ENCODE measurements at regions not wholly inside any gene's neighbourhood (a gene's known extent, or its start where the extent isn't known, plus 50 kb on each side); places are given as distances from the start of the nearest gene placed in this dataset.

DNA sequence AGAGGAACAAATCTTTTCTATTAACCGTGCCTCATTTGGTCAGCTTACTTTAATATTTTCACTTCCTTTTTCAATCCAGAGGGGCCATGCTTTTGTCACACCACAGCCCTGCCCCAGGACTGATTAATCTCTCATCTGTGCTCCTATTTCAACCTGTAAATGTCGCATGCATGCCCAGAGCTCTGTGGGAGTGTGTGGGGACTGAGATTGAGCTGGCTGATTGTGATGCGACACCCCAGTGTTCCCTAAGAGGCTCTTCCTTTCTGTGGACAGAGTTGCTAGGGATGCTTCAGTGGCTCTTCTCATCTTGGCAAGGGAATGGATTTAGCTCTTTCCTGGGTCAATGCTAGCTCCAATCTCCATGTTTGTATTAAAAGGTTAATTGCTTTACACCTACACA is 249.6 kb downstream of the TDRD3 start:
- ChIA-PET CTCF (interaction anchor here (0.6 to 1.0 kb wide), 2 partner anchors 19 to 601 kb away, joined by 3 read pairs; no protein-coding TSS in a partner anchor), POLR2A (no interaction called here), SMC1A (ENCODE audit: uncharacterized antibody, unreplicated experiment) (no interaction called here), RAD21 (ENCODE audit: unreplicated experiment) (interaction anchor here (0.6 kb wide), 1 partner anchor 171 kb away, joined by 3 read pairs; no protein-coding TSS in a partner anchor)
- Histone ChIP-seq H3K4me2 (ENCODE audit: control insufficient read depth, insufficient read depth) (no peak overlapping the region), H3K9ac (ENCODE audit: control insufficient read depth, insufficient read depth, low read length) (no peak overlapping the region), H3K27ac (ENCODE audit: control insufficient read depth, insufficient read depth) (no peak overlapping the region), H4K20me1 (ENCODE audit: control insufficient read depth, insufficient read depth) (no peaks in the 10 kb centered on the region), H3K4me3 (no peak overlapping the region), H3K27me3 (replicated peaks in 1 of 2; ENCODE audit: control insufficient read depth in 2 of 2, insufficient read depth in 2 of 2, low read length in 1 of 2) (no peaks in the 10 kb centered on the region), H3K36me3 (ENCODE audit: control insufficient read depth in 2 of 2, insufficient read depth in 2 of 2, low read length in 1 of 2) (no peaks in the 10 kb centered on the region), H3K4me1 (ENCODE audit: control insufficient read depth, insufficient read depth, low read length) (no peaks in the 10 kb centered on the region; the same call in 1 of the 2 replicates), H2AFZ (ENCODE audit: control insufficient read depth, low read depth, low read length) (no peak overlapping the region), H3K79me2 (ENCODE audit: control insufficient read depth, insufficient read depth, low read length) (no peaks in the 10 kb centered on the region), H3K9me3 (replicated peaks; ENCODE audit: control insufficient read depth, insufficient read depth, low read length) (no peaks in the 10 kb centered on the region)
- 32% methylated on average over 3 of the region's 3 CpGs for whole genome bisulfite sequencing (ENCODE audit: insufficient coverage, insufficient replicate concordance, low lambda C conversion rate, missing lambda C conversion rate)
- no peak for DNase-seq (ENCODE audit: low read depth, low spot score)
- TF ChIP-seq ATF3 (IDR thresholded peaks at IDR 0.05; ENCODE audit: borderline replicate concordance, extremely low read depth, low read depth, low read length) (no peak), EGR1 (IDR thresholded peaks at IDR 0.05; ENCODE audit: borderline replicate concordance in 1 of 2, low read depth in 2 of 2, low read length in 2 of 2) (no peak), SPI1 (IDR thresholded peaks at IDR 0.05; ENCODE audit: borderline replicate concordance, insufficient read depth, low read depth, low read length) (peak; percentile 6; the same call in 1 of the 2 replicates), PAX8 (IDR thresholded peaks at IDR 0.05) (no peak), CBX3 (IDR thresholded peaks at IDR 0.05; ENCODE audit: borderline replicate concordance, low read depth) (no peak)
- no TSS peak for BruUV-seq (replicated peaks)
- in situ Hi-C loops (cut with MboI) (no loop called here), intact Hi-C loops (cut with micrococcal nuclease; ENCODE audit: unreplicated experiment) (no loop called here)
- peak; percentile 51 for ATAC-seq
- FAIRE-seq, result no peak

DNA sequence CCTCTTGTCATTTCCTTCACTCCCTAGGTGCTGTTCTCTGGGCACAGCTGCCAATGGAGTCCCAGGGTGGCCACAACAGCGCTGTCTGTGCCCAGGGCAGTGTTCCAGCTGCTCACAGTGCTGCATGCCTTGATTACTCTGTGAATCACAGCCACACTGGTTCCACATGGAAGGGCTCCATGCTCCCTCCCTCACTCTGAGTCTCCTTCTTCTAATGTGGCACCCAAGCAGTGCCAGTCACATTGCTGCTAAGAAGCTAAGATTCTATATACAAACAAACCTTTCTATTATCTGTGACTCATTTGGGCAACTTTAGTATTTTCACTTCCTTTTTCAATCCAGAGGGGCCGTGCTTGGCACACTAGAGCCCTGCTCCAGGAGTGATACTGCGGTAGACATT is 248.7 kb downstream of the TDRD3 start:
- ChIA-PET POLR2A (no interaction called here), RAD21 (ENCODE audit: unreplicated experiment) (no interaction called here), CTCF (interaction anchor here (0.5 kb wide), 1 partner anchor 988 kb away, joined by 6 read pairs; no protein-coding TSS in a partner anchor), SMC1A (ENCODE audit: uncharacterized antibody, unreplicated experiment) (no interaction called here)
- no peaks in the 10 kb centered on the region for H3K9me3 ChIP-seq (replicated peaks; ENCODE audit: control insufficient read depth, insufficient read depth, low read length)
- in situ Hi-C loops (cut with MboI), result no loop called here
- no peaks in the 10 kb centered on the region for H4K20me1 ChIP-seq (ENCODE audit: control insufficient read depth, insufficient read depth)
- TF ChIP-seq EED (IDR thresholded peaks at IDR 0.05; ENCODE audit: low read depth) (no peak), MTA2 (IDR thresholded peaks at IDR 0.05; ENCODE audit: low read depth) (no peak), ZNF207 (IDR thresholded peaks at IDR 0.05; ENCODE audit: borderline replicate concordance) (no peak), SPI1 (IDR thresholded peaks at IDR 0.05; ENCODE audit: borderline replicate concordance, insufficient read depth, low read depth, low read length) (peak; percentile 50; the same call in 1 of the 2 replicates), HDAC6 (IDR thresholded peaks at IDR 0.05; ENCODE audit: unreplicated experiment) (no peak), SRF (IDR thresholded peaks at IDR 0.05; ENCODE audit: low read depth in 2 of 2, low read length in 2 of 2) (no peak), RAD21 (IDR thresholded peaks at IDR 0.05; ENCODE audit: insufficient read depth, low read depth, low read length) (no peak), RAD51 (IDR thresholded peaks at IDR 0.05) (no peak)
- WGBS (ENCODE audit: insufficient coverage, insufficient replicate concordance, low lambda C conversion rate, missing lambda C conversion rate), result 23% methylated on average over 3 of the region's 3 CpGs
- H3K4me2 ChIP-seq (ENCODE audit: control insufficient read depth, insufficient read depth), result no peak overlapping the region
- FAIRE-seq, result no peak
- H3K36me3 ChIP-seq (ENCODE audit: control insufficient read depth in 2 of 2, insufficient read depth in 2 of 2, low read length in 1 of 2), result no peaks in the 10 kb centered on the region
- intact Hi-C loops (cut with micrococcal nuclease; ENCODE audit: unreplicated experiment), result no loop called here
- H3K9ac ChIP-seq (ENCODE audit: control insufficient read depth, insufficient read depth, low read length), result no peak overlapping the region
- DNase-seq (ENCODE audit: low read depth, low spot score), result no peak
- H3K27me3 ChIP-seq (replicated peaks in 1 of 2; ENCODE audit: control insufficient read depth in 2 of 2, insufficient read depth in 2 of 2, low read length in 1 of 2), result no peaks in the 10 kb centered on the region
- no peaks in the 10 kb centered on the region for H3K79me2 ChIP-seq (ENCODE audit: control insufficient read depth, insufficient read depth, low read length)
- BruUV-seq (replicated peaks), result no TSS peak
- H2AFZ ChIP-seq (ENCODE audit: control insufficient read depth, low read depth, low read length), result no peak overlapping the region
- no peak overlapping the region for H3K4me3 ChIP-seq
- ATAC-seq, result peak; percentile 88
- no peak overlapping the region for H3K27ac ChIP-seq (ENCODE audit: control insufficient read depth, insufficient read depth)
- H3K4me1 ChIP-seq (ENCODE audit: control insufficient read depth, insufficient read depth, low read length), result no peaks in the 10 kb centered on the region; the same call in 1 of the 2 replicates

Measured in GM12878 (cell line).